OCI-LY3 (cell line): ENCODE measurements at regions not wholly inside any gene's neighbourhood (a gene's known extent, or its start where the extent isn't known, plus 50 kb on each side); places are given as distances from the start of the nearest gene placed in this dataset.

Source experiments
- H2AFZ ChIP-seq: fragments of 200-600, 300-600 bp; shearing (Covaris generic); 2 replicates; pipeline ENCODE4 v1.6.0; 2014; ENCODE audit warnings: antibody characterized with exemption, low read depth, low read length
- H3K27ac ChIP-seq: fragments of 200-600, 300-600 bp; sonication (generic); 2 replicates; pipeline ENCODE4 v1.5.1; 2014; ENCODE audit warnings: mild to moderate bottlenecking, low read length, moderate library complexity, mixed read lengths
- H3K27me3 ChIP-seq: fragments of 200-600, 300-600 bp; sonication (generic); 2 replicates; pipeline ENCODE4 v1.6.1; 2014; ENCODE audit warnings: low read depth, low read length, mixed read lengths
- H3K36me3 ChIP-seq: fragments of 200-600, 300-600 bp; sonication (generic); replicated peaks from 2 replicates; pipeline ENCODE3; 2014; ENCODE audit warnings: low read depth, low read length, mixed read lengths
- H3K4me1 ChIP-seq: fragments of 300-600, 200-600 bp; sonication (generic); 2 replicates; pipeline ENCODE4 v1.6.1; 2014; ENCODE audit warnings: low read length, mixed read lengths
- H3K4me2 ChIP-seq: fragments of 200-600, 300-600 bp; sonication (generic); 2 replicates; pipeline ENCODE4 v1.6.1; 2014; ENCODE audit warnings: low read length, mixed read lengths
- H3K4me3 ChIP-seq: fragments of 300-600, 200-600 bp; sonication (generic); 2 replicates; pipeline ENCODE4 v1.5.1; 2014; ENCODE audit warnings: antibody characterized with exemption, mild to moderate bottlenecking, low read length, moderate library complexity
- H3K79me2 ChIP-seq: fragments of 300-600, 200-600 bp; shearing (Covaris generic); 2 replicates; pipeline ENCODE4 v1.6.1; 2014; ENCODE audit warnings: mild to moderate bottlenecking, low read length, mixed read lengths
- H3K9ac ChIP-seq: fragments of 300-600, 200-600 bp; shearing (Covaris generic); 2 replicates; pipeline ENCODE4 v1.6.0; 2014; ENCODE audit warnings: mild to moderate bottlenecking, low read length, moderate library complexity
- H3K9me3 ChIP-seq: fragments of 200-600, 300-600 bp; shearing (Covaris generic); 2 replicates; pipeline ENCODE4 v1.6.1; 2014; ENCODE audit warnings: low read length, mixed read lengths; ENCODE audit not compliant: insufficient read depth
- H4K20me1 ChIP-seq: fragments of 200-600, 300-600 bp; sonication (generic); 2 replicates; pipeline ENCODE4 v1.6.1; 2016; ENCODE audit warnings: low read length, mixed read lengths; ENCODE audit not compliant: insufficient read depth
- EZH2phosphoT487 ChIP-seq: fragments of 200-600 bp; shearing (Covaris generic); IDR thresholded peaks from 2 replicates; pipeline ENCODE4 v1.6.1; 2018; ENCODE audit warnings: antibody characterized with exemption, mixed run types, low read depth
- TF ChIP-seq, protein P1 (sequence below): fragments of 200-600, 300-600 bp; sonication (generic); IDR thresholded peaks from 2 replicates; pipeline ENCODE4 v1.5.1; 2014; ENCODE audit warnings: antibody characterized with exemption, low read length, low read depth

DNA sequence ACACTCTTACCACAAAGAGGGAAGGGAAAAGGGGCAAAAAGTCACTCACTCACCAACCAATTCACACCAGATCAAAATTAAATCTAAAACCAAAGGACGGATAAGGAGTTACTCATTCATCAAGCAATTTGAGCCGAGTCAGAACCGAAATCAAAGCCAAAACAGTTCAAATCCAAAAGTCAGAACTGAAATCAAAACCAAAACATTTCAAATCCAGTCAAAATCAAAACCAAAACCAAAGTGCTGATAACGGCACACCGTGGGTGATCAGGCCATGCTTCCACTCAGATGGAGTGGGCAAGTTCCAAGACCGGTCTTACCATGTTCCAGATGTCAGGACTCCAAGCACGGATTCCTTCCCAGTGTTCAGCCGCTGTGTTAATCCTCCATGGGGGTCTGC lies 139.5 kb downstream of the SLC38A6 start:
- H3K79me2 ChIP-seq = no peaks in the 10 kb centered on the region
- H3K9me3 ChIP-seq = no peaks in the 10 kb centered on the region
- no peaks in the 10 kb centered on the region for H4K20me1 ChIP-seq
- H2AFZ ChIP-seq = peak overlapping the region; percentile 33; the same call in 1 of the 2 replicates
- peak overlapping the region; percentile 59 for H3K27ac ChIP-seq
- H3K27me3 ChIP-seq = no peaks in the 10 kb centered on the region
- H3K9ac ChIP-seq = peak overlapping the region; percentile 25; the same call in 1 of the 2 replicates
- no peak for TF ChIP-seq EZH2phosphoT487
- TF ChIP-seq, protein P1, sequence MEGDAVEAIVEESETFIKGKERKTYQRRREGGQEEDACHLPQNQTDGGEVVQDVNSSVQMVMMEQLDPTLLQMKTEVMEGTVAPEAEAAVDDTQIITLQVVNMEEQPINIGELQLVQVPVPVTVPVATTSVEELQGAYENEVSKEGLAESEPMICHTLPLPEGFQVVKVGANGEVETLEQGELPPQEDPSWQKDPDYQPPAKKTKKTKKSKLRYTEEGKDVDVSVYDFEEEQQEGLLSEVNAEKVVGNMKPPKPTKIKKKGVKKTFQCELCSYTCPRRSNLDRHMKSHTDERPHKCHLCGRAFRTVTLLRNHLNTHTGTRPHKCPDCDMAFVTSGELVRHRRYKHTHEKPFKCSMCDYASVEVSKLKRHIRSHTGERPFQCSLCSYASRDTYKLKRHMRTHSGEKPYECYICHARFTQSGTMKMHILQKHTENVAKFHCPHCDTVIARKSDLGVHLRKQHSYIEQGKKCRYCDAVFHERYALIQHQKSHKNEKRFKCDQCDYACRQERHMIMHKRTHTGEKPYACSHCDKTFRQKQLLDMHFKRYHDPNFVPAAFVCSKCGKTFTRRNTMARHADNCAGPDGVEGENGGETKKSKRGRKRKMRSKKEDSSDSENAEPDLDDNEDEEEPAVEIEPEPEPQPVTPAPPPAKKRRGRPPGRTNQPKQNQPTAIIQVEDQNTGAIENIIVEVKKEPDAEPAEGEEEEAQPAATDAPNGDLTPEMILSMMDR = no peak
- H3K36me3 ChIP-seq = peaks cover 5% of the 10 kb centered on the region
- H3K4me1 ChIP-seq = peaks cover 24% of the 10 kb centered on the region
- H3K4me3 ChIP-seq = peak overlapping the region; percentile 45
- H3K4me2 ChIP-seq = peak overlapping the region; percentile 67

DNA sequence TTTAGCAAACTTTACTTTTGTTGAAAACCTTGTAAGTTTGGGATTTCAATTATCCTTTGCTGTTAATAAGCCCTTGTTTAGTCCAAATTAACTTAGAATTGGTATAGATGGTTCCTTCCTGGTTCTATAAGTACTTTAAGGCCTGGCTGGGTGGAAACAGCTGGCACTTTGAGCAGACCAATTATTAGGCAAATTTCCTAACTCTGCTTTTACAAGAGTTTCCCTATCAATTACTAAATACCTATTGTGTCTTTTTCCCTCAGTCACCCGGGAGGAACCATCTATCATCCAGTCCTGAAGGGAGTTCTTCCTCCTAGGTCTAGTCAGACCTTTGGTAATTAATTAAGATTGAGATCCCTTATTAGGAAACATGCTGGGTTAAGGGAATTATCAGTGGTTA lies 138.0 kb downstream of the SLC38A6 start:
- H2AFZ ChIP-seq = no peak overlapping the region
- H4K20me1 ChIP-seq = no peaks in the 10 kb centered on the region
- no peaks in the 10 kb centered on the region for H3K79me2 ChIP-seq
- H3K4me2 ChIP-seq = no peak overlapping the region
- no peak overlapping the region for H3K4me3 ChIP-seq
- peaks cover 12% of the 10 kb centered on the region; the same call in 1 of the 2 replicates for H3K9me3 ChIP-seq
- H3K27ac ChIP-seq = no peak overlapping the region
- peaks cover 9% of the 10 kb centered on the region for H3K36me3 ChIP-seq
- no peak overlapping the region for H3K9ac ChIP-seq
- H3K27me3 ChIP-seq = no peaks in the 10 kb centered on the region
- no peak for TF ChIP-seq EZH2phosphoT487
- TF ChIP-seq, protein P1 = no peak
- H3K4me1 ChIP-seq = peaks cover 24% of the 10 kb centered on the region

DNA sequence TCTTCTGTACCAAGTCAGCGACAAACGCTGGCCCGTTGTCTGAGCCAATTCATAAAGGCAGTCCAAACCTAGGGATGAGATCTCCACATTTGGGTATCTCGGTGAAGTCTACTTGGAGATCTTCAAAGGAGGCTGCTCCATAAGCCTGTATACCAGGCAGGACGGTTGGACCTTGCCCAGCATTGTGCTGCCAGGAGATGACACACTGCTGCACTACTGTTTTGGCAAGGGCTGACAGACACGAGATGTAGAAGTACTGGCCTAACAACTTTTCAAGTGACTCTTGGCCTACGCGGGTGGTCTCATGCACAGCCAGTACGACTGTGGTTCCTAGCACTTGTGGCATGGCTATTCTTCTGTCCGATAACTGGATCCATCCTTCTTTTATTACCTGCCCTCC lies 135.3 kb downstream of the SLC38A6 start:
- TF ChIP-seq, protein P1 = no peak
- no peak for TF ChIP-seq EZH2phosphoT487
- Histone ChIP-seq H3K4me3 (no peak overlapping the region), H3K4me2 (no peak overlapping the region), H4K20me1 (no peaks in the 10 kb centered on the region), H3K4me1 (peaks cover 16% of the 10 kb centered on the region), H2AFZ (no peak overlapping the region), H3K9ac (no peak overlapping the region), H3K79me2 (no peaks in the 10 kb centered on the region), H3K36me3 (peaks cover 13% of the 10 kb centered on the region), H3K27me3 (no peaks in the 10 kb centered on the region), H3K27ac (no peak overlapping the region), H3K9me3 (peaks cover 16% of the 10 kb centered on the region; the same call in 1 of the 2 replicates)

DNA sequence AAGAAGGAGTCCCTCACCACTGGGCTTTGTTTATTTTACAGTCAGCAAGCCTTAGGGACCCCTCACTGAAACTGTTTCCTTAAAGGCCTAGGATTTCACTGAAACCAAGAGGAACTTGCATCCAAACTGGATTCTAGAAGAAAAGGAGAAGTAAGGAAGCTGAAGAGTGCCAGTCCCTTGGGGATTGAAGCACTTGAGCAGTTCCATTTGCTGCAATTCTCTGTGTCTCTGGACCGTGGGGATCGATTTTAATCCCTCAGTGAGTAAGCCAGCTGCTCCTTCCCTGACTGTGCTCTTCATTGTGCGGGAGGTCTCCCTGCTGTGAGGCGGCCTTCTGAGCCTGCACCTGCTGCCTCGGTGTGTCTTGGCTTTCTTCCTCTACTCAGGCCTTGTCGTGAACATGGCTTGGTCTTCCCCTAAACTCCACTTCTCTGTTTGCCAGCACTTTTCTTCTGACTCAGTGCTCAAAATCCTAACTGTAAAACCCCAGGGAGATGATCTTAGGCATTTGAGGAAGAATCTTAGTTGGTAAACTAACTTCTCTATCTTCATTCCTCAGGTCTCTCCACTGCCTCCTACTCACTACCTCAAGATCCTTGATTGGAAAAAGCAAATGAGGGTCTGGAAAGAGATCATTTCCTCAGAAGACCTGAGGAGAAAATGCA lies 132.6 kb downstream of the SLC38A6 start:
- no peak overlapping the region for H3K4me2 ChIP-seq

More for the DNA sequence above, 132.6 kb downstream of the SLC38A6 start:
- H3K79me2 ChIP-seq = no peaks in the 10 kb centered on the region
- no peak overlapping the region for H2AFZ ChIP-seq
- no peak overlapping the region for H3K9ac ChIP-seq
- H3K27me3 ChIP-seq = no peaks in the 10 kb centered on the region
- H4K20me1 ChIP-seq = no peaks in the 10 kb centered on the region
- TF ChIP-seq EZH2phosphoT487 = no peak
- no peak overlapping the region for H3K4me3 ChIP-seq
- no peaks in the 10 kb centered on the region for H3K4me1 ChIP-seq
- H3K36me3 ChIP-seq = peaks cover 8% of the 10 kb centered on the region
- H3K27ac ChIP-seq = no peak overlapping the region
- peaks cover 16% of the 10 kb centered on the region; the same call in 1 of the 2 replicates for H3K9me3 ChIP-seq
